Thymus (tissue), 11 donors: ENCODE measurements at regions not wholly inside any gene's neighbourhood (a gene's known extent, or its start where the extent isn't known, plus 50 kb on each side); places are given as distances from the start of the nearest gene placed in this dataset.

Experiments used
- DNase-seq, 9 donors: peaks; one replicate each; pipeline ENCODE4 v3.0.0-alpha.2; 2013; ENCODE audit warnings: low spot score in 9 of 9, low read depth in 6 of 9, missing footprints in 1 of 9
- H3K27ac ChIP-seq, 2 donors: one replicate each; pipeline ENCODE4 v1.5.1; 2013; ENCODE audit warnings: control low read depth in 1 of 2, low read depth in 1 of 2, low read length in 1 of 2, mild to moderate bottlenecking in 1 of 2, moderate library complexity in 1 of 2
- H3K27me3 ChIP-seq, 2 donors: one replicate each; pipeline ENCODE4 v1.5.1; 2013; ENCODE audit warnings: low read length in 1 of 2; ENCODE audit not compliant: control insufficient read depth in 2 of 2, insufficient read depth in 1 of 2
- H3K36me3 ChIP-seq, 2 donors: one replicate each; pipeline ENCODE4 v1.5.1; 2013; ENCODE audit warnings: low read length in 1 of 2, mild to moderate bottlenecking in 1 of 2, moderate library complexity in 1 of 2; ENCODE audit not compliant: control insufficient read depth in 2 of 2, insufficient read depth in 2 of 2
- H3K4me1 ChIP-seq, 2 donors: one replicate each; pipeline ENCODE4 v1.5.1; 2013; ENCODE audit warnings: low read length in 2 of 2; ENCODE audit not compliant: control insufficient read depth in 2 of 2, insufficient read depth in 2 of 2
- H3K4me3 ChIP-seq, 2 donors: one replicate each; pipeline ENCODE4 v1.5.1; 2013; ENCODE audit warnings: low read length in 2 of 2, control low read depth in 1 of 2, mild to moderate bottlenecking in 1 of 2
- H3K9me3 ChIP-seq, 2 donors: one replicate each; pipeline ENCODE4 v1.5.1; 2013; ENCODE audit warnings: low read length in 1 of 2, mild to moderate bottlenecking in 1 of 2; ENCODE audit not compliant: control insufficient read depth in 2 of 2, insufficient read depth in 1 of 2
- WGBS: extraction: QIAGEN DNeasy Blood & Tissue Kit; methylation state at CpG from one replicate; pipeline ENCODE4 v1.1.7; 2013; 5-methylcytosine and 5-hydroxymethylcytosine counted together
- donor health status: healthy.

DNA sequence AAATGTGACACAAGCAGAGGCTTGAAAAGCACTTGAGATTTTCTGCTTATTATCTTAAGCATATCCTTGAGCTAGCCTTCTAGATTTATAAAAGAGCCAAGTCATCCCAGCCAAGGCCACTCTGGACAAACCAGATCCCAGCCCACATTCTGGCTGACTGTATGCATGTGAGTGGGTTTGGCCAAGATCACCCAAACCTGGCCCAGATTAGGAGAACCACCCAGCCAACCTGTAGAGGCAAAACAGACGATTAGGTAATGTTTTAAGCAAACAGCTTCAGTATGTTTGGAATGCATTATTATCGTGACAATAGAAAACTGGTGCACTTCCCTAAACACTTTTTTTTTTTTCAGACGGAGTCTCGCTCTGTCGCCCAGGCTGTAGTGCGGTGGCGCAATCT lies 151.9 kb downstream of the SPATA31D1 start:
- no peaks in the 10 kb centered on the region for H3K4me1 ChIP-seq
- H3K27ac ChIP-seq, result no peak overlapping the region
- H3K27me3 ChIP-seq, result no peaks in the 10 kb centered on the region
- H3K9me3 ChIP-seq, result no peaks in the 10 kb centered on the region
- no peak overlapping the region for H3K4me3 ChIP-seq
- WGBS, result 97% methylated on average over 7 of the region's 7 CpGs
- DNase-seq, result no peak
- no peaks in the 10 kb centered on the region for H3K36me3 ChIP-seq

DNA sequence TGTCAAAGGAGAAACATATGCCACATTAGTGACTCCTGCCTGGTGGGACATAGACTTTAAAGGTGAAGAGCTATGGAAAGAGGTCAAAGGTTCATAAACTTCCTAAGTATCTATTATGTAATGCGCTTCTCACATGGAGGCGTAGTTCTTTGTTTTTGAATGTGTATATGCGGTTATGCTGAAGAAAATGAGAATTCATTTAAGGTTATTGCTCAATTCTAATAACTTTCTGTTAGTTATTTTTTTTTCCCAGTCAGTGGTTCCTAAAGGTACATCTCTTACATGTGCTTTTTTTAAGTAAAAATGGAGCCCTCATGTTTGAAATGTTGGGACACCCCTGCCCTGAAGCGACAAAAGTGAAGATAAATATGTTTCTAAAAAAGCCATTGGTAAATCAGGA lies 156.2 kb downstream of the SPATA31D1 start:
- no peak for DNase-seq
- Histone ChIP-seq H3K36me3 (no peaks in the 10 kb centered on the region), H3K27ac (no peak overlapping the region), H3K4me3 (no peak overlapping the region), H3K9me3 (no peaks in the 10 kb centered on the region), H3K27me3 (no peaks in the 10 kb centered on the region), H3K4me1 (no peaks in the 10 kb centered on the region)
- 97% methylated on average over 4 of the region's 4 CpGs for WGBS

DNA sequence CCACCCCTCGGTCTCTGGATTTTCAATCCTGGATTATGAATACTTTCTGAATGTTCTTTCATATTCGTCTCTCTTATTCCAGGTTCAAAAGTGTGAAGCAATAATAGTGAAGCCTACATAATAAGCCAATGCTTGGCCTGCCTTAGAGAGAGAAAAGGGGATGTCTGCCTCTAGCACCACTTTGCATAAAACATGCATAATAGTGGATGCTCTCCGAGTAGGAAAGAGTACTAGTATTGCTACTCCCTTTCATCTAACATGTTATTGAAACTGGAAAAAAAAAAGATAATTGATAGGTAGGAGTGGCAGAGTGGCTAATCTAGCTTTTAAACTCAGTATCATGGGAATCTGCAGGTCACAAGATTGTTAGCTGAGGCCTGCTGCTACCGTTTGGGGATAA lies 158.1 kb downstream of the SPATA31D1 start:
- no peaks in the 10 kb centered on the region for H3K4me1 ChIP-seq
- 92% methylated on average over 4 of the region's 4 CpGs for WGBS
- no peak for DNase-seq

DNA sequence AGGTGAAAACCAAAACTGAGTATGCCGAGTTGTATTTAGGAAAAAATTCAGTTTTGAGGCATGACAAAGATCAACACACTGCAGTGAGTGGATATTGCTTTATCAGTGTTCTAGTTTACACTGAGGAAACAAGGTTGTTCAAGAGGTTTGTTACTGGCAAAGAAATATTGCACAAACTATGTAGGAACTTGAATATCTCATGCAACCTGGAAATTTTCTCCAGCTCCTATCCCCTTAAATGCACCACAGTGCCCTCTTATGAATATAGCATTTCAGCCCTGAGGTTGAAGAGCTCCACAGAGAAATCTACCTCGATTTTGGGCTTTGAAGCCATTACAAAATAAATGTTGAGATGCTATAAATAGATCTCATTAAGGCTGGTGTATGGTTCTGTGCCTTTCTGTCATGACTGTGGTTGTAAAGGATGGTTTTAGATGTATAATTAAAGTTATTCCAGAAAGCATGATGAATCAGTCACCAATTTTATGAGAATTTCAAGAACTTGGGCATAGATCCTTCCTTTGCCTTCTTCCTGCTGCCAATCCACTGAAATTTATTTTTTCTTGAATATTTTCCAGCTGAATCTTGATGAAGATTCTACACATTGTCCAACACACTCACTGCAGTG lies 159.3 kb downstream of the SPATA31D1 start:
- no peaks in the 10 kb centered on the region for H3K9me3 ChIP-seq
- H3K4me1 ChIP-seq, result no peaks in the 10 kb centered on the region
- H3K27me3 ChIP-seq, result no peaks in the 10 kb centered on the region
- no peaks in the 10 kb centered on the region for H3K36me3 ChIP-seq
- H3K27ac ChIP-seq, result no peak overlapping the region
- no peak for DNase-seq
- no peak overlapping the region for H3K4me3 ChIP-seq
- 57% methylated on average over 2 of the region's 2 CpGs for WGBS

More for the DNA sequence above, 158.1 kb downstream of the SPATA31D1 start:
- Histone ChIP-seq H3K27ac (no peak overlapping the region), H3K4me3 (no peak overlapping the region), H3K9me3 (no peaks in the 10 kb centered on the region), H3K27me3 (no peaks in the 10 kb centered on the region), H3K36me3 (no peaks in the 10 kb centered on the region)

DNA sequence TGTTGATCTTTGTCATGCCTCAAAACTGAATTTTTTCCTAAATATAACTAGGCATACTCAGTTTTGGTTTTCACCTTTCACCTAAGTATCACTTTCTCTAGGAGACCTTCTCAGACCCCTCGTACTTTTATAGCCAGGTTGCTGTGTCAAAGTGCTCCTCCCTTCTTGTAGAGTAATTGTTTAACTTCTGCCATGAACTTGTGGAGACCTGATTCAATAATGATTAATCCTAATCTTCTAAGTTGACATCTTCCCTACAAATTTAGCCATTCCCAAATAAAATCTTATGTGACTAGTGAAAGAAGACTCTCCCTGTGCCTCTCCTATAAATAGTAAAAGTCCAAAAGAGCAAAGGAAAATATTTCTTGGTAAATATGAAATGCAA lies 159.8 kb downstream of the SPATA31D1 start:
- WGBS, result 97% methylated on average over 1 of the region's 1 CpG
- Histone ChIP-seq H3K27me3 (no peaks in the 10 kb centered on the region), H3K4me1 (no peaks in the 10 kb centered on the region), H3K27ac (no peak overlapping the region), H3K9me3 (no peaks in the 10 kb centered on the region), H3K36me3 (no peaks in the 10 kb centered on the region), H3K4me3 (no peak overlapping the region)
- DNase-seq, result no peak

DNA sequence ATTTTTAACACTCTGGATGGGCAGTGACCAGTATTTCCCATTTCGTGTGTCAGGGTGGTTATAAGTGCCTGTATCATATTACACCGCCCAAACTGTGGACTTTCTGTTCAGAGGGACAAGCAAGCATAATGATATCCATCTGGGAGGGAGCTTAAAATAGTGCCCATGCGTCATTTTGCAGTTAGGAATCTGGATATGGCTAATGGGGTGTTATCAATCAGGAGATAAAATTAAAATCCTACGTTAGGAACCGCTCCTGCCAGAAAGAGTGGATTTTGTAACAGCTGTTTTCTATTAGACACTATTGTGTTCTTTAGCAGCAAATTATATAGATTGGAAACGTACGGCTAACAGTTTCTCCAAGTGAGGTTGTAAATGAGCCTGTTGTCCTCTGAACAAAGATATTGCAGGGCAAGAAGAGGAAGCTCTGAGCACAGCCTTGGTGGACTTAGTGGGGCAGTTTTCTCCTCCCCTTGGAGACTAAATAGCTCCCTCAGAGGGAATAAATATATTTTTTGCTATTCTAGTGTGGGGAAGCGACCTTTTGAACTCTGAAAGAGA lies 160.4 kb downstream of the SPATA31D1 start:
- H3K27me3 ChIP-seq, result no peaks in the 10 kb centered on the region
- H3K9me3 ChIP-seq, result no peaks in the 10 kb centered on the region
- no peak overlapping the region for H3K4me3 ChIP-seq
- H3K4me1 ChIP-seq, result no peaks in the 10 kb centered on the region
- H3K27ac ChIP-seq, result no peak overlapping the region
- no peaks in the 10 kb centered on the region for H3K36me3 ChIP-seq
- 93% methylated on average over 8 of the region's 8 CpGs for WGBS
- no peak for DNase-seq

DNA sequence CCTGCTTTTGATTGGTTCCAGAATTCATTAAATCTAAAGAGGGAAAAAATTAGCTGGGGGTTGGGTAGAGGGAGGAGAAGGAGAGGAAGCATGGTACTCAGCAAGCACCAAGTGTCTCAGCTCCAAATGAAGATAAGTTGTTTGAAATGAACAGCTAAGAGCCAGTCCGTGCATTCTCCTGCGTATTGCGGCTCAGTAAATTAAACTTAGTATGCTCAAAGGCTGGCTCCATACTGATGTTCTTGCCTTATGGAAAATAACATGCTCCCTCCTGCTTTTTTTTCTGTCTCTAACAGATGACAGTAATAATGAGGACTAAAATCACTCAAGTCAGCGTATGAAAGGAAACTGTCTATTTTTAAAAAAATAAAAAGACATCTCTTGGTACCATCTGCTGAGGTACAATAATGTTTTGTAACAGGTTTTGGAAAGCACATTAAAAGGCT lies 161.0 kb downstream of the SPATA31D1 start:
- WGBS, result 99% methylated on average over 4 of the region's 4 CpGs
- H3K27ac ChIP-seq, result no peak overlapping the region

DNA sequence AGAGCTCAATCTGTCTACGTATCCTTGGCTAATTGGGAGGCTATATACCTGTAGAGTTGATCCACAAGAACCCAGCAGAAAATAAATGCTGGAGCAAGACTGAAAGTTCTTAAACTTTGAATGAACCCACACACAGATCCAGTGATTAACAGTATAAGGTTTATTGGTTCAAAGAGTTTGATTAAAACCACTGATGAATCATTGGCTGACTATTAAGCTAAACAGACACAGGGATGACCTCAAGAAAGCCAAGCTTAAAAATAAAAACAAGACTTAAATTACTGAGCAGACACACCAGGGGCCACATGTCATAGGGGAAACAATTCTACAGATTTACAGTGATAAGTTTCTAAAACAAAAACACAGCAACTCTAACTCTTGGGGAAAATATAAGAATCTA lies 163.6 kb downstream of the SPATA31D1 start:
- WGBS, result 94% methylated on average over 1 of the region's 1 CpG
- H3K27me3 ChIP-seq, result no peaks in the 10 kb centered on the region
- no peak for DNase-seq
- no peak overlapping the region for H3K4me3 ChIP-seq
- no peaks in the 10 kb centered on the region for H3K36me3 ChIP-seq
- no peaks in the 10 kb centered on the region for H3K4me1 ChIP-seq
- no peak overlapping the region for H3K27ac ChIP-seq
- H3K9me3 ChIP-seq, result no peaks in the 10 kb centered on the region

More for the DNA sequence above, 161.0 kb downstream of the SPATA31D1 start:
- no peaks in the 10 kb centered on the region for H3K27me3 ChIP-seq
- H3K4me1 ChIP-seq, result no peaks in the 10 kb centered on the region
- DNase-seq, result no peak
- no peaks in the 10 kb centered on the region for H3K9me3 ChIP-seq
- no peak overlapping the region for H3K4me3 ChIP-seq
- H3K36me3 ChIP-seq, result no peaks in the 10 kb centered on the region

DNA sequence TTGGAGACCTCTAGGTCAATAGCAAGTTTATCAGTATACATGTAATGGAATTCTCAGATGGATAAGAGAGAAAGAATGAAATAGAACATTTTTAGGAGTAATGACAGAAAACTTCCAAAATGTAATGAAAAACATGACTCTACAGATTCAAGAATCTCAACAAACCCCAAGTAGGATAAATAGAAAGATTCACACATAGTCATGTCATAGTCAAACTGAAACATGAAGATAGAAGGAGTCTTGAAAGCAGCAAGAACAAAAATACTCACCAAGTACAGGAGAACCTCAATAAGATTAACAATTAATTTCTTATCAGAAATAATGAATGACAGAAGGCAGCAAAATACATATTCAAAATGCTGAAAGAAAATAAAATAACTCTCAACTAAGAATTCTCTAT lies 164.5 kb downstream of the SPATA31D1 start:
- H3K27me3 ChIP-seq, result no peaks in the 10 kb centered on the region
- no peaks in the 10 kb centered on the region for H3K9me3 ChIP-seq
- no peaks in the 10 kb centered on the region for H3K4me1 ChIP-seq
- no peaks in the 10 kb centered on the region for H3K36me3 ChIP-seq
- no peak overlapping the region for H3K27ac ChIP-seq
- no peak overlapping the region for H3K4me3 ChIP-seq
- DNase-seq, result no peak
